Breast epithelium (tissue), 3 donors: ENCODE measurements at regions not wholly inside any gene's neighbourhood (a gene's known extent, or its start where the extent isn't known, plus 50 kb on each side); places are given as distances from the start of the nearest gene placed in this dataset.

Source experiments
- POLR2A ChIP-seq: fragments of 450-650 bp; IDR thresholded peaks from one replicate; pipeline ENCODE4 v1.6.1; 2016; ENCODE audit warnings: antibody characterized with exemption, mild to moderate bottlenecking, moderate library complexity
- TF ChIP-seq, protein P1 (sequence below), 3 donors: fragments of 450-650 bp; IDR thresholded peaks; one replicate each; pipeline ENCODE4 v1.5.1; 2016 to 2017; ENCODE audit warnings: antibody characterized with exemption in 3 of 3, mild to moderate bottlenecking in 3 of 3, moderate library complexity in 3 of 3

DNA sequence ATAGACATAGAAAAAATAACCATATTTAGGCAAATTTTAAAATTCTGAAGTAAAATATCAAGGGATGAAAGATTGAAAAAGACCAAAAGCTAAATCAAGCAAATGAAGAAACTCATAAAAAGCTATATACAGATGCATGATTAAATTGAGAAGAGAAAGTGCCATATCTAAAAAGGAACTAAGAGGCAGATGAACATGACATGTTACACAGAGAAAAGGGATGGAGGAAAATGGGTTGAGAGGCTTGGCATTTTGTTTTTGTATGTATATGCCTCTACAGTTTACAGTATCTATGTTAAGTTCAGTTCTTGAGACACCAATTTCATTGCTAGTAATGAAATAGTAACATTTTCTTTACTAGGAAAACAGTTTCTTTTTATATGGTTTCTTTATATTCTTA, 1507.4 kb upstream of the SPRY2 start:
- TF ChIP-seq, protein P1, sequence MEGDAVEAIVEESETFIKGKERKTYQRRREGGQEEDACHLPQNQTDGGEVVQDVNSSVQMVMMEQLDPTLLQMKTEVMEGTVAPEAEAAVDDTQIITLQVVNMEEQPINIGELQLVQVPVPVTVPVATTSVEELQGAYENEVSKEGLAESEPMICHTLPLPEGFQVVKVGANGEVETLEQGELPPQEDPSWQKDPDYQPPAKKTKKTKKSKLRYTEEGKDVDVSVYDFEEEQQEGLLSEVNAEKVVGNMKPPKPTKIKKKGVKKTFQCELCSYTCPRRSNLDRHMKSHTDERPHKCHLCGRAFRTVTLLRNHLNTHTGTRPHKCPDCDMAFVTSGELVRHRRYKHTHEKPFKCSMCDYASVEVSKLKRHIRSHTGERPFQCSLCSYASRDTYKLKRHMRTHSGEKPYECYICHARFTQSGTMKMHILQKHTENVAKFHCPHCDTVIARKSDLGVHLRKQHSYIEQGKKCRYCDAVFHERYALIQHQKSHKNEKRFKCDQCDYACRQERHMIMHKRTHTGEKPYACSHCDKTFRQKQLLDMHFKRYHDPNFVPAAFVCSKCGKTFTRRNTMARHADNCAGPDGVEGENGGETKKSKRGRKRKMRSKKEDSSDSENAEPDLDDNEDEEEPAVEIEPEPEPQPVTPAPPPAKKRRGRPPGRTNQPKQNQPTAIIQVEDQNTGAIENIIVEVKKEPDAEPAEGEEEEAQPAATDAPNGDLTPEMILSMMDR (IDR thresholded peaks at IDR 0.05): no peak
- TF ChIP-seq POLR2A: no peak
